ENCODE measurements at regions not wholly inside any gene's neighbourhood (a gene's known extent, or its start where the extent isn't known, plus 50 kb on each side); places are given as distances from the start of the nearest gene placed in this dataset.

DNA sequence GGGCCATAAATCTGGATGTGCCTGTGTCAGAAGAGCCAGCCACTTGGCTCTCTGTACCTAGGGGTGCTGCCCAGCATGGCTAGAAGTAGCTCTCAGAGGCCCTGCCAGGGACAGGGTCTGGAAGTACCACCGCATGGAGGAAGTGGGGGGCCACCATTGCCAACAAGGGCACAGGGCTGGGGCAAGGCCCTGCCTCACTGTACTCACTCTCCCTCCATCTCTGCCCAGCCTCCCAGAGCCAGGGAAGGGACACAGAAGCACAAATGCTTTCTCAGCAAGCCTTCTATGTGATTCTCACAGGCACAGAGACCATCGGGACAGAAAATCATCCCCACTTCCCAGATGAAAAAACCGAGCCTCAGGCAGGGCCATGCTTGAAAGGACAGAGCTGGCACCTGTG, 138.1 kb downstream of the C5orf15 start:
- DNase-seq (ENCODE audit: low spot score): no peak
- H3K9me3 Mint-ChIP-seq (ENCODE audit: low read depth): peaks cover 5% of the 10 kb centered on the region
- peaks cover 14% of the 10 kb centered on the region for H3K4me1 Mint-ChIP-seq (ENCODE audit: low read depth)
- no peak overlapping the region for H3K27ac Mint-ChIP-seq (ENCODE audit: unreplicated experiment)
- no peaks in the 10 kb centered on the region for H3K27me3 Mint-ChIP-seq (ENCODE audit: low read depth)
- TF ChIP-seq, protein P1, sequence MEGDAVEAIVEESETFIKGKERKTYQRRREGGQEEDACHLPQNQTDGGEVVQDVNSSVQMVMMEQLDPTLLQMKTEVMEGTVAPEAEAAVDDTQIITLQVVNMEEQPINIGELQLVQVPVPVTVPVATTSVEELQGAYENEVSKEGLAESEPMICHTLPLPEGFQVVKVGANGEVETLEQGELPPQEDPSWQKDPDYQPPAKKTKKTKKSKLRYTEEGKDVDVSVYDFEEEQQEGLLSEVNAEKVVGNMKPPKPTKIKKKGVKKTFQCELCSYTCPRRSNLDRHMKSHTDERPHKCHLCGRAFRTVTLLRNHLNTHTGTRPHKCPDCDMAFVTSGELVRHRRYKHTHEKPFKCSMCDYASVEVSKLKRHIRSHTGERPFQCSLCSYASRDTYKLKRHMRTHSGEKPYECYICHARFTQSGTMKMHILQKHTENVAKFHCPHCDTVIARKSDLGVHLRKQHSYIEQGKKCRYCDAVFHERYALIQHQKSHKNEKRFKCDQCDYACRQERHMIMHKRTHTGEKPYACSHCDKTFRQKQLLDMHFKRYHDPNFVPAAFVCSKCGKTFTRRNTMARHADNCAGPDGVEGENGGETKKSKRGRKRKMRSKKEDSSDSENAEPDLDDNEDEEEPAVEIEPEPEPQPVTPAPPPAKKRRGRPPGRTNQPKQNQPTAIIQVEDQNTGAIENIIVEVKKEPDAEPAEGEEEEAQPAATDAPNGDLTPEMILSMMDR (IDR thresholded peaks at IDR 0.05): no peak
- H3K36me3 Mint-ChIP-seq (ENCODE audit: low read depth): no peaks in the 10 kb centered on the region
- H3K4me3 Mint-ChIP-seq (ENCODE audit: unreplicated experiment): no peak overlapping the region

DNA sequence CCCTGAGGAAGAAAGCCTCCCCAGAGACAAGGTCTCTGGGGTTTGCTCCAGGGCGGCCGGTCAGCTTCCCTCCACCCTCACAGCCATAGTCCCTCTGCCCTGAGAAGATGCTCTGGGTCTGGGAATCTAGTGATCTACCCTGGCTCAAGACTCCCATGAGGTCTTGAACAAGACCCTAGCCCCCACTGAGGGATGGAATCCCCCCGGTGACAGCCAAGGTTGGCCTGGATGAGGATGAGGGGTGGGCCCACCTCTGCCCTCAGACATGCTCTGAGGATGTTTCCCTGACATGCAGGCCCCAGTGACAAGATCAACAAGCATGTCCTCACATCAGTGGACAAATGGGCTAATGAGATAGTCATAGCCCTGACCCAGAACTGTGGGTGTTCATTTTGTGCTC, 138.6 kb downstream of the C5orf15 start:
- Mint-ChIP-seq H3K4me1 (ENCODE audit: low read depth) (peaks cover 14% of the 10 kb centered on the region), H3K27me3 (ENCODE audit: low read depth) (no peaks in the 10 kb centered on the region), H3K27ac (ENCODE audit: unreplicated experiment) (no peak overlapping the region), H3K36me3 (ENCODE audit: low read depth) (no peaks in the 10 kb centered on the region), H3K4me3 (ENCODE audit: unreplicated experiment) (no peak overlapping the region), H3K9me3 (ENCODE audit: low read depth) (peaks cover 4% of the 10 kb centered on the region)
- DNase-seq (ENCODE audit: low spot score): no peak
- TF ChIP-seq, protein P1 (IDR thresholded peaks at IDR 0.05): no peak

GRCh38 chr5:133828722-133829121, 139.7 kb downstream of the C5orf15 start:
- no peak overlapping the region for H3K27ac Mint-ChIP-seq (ENCODE audit: unreplicated experiment)
- H3K36me3 Mint-ChIP-seq (ENCODE audit: low read depth): no peaks in the 10 kb centered on the region
- peaks cover 14% of the 10 kb centered on the region for H3K4me1 Mint-ChIP-seq (ENCODE audit: low read depth)
- TF ChIP-seq, protein P1 (IDR thresholded peaks at IDR 0.05): no peak
- peaks cover 4% of the 10 kb centered on the region for H3K9me3 Mint-ChIP-seq (ENCODE audit: low read depth)
- H3K27me3 Mint-ChIP-seq (ENCODE audit: low read depth): no peaks in the 10 kb centered on the region
- no peak for DNase-seq (ENCODE audit: low spot score)
- H3K4me3 Mint-ChIP-seq (ENCODE audit: unreplicated experiment): no peak overlapping the region

- Mint-ChIP-seq H3K4me1 (ENCODE audit: low read depth) (peaks cover 14% of the 10 kb centered on the region), H3K27me3 (ENCODE audit: low read depth) (peaks cover 2% of the 10 kb centered on the region), H3K36me3 (ENCODE audit: low read depth) (no peaks in the 10 kb centered on the region), H3K27ac (ENCODE audit: unreplicated experiment) (no peak overlapping the region), H3K4me3 (ENCODE audit: unreplicated experiment) (no peak overlapping the region), H3K9me3 (ENCODE audit: low read depth) (peaks cover 4% of the 10 kb centered on the region)
- no peak for DNase-seq (ENCODE audit: low spot score)
- TF ChIP-seq, protein P1 (IDR thresholded peaks at IDR 0.05): no peak
These were observed 140.6 kb downstream of the C5orf15 start for GRCh38 chr5:133827830-133828229.

DNA sequence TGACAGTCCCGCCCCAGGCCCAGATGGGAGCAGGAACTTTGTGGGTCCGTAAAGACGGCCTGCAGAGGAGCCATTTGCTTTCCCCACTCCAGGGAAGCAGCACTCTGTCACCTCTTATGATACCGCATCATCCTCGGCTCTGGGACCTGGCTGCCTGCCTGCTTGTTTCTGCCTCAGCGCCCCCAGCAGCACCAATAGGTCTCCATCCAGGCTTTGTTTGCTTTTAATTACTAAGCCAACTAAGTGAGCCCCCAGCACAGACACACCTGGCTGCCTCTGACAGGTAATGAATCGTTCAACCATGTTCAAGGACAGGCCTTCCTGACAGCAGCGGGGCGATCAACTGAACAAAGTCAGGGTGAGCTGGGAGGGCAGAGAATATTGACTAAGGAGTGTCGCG, 141.4 kb downstream of the C5orf15 start:
- Mint-ChIP-seq H3K4me3 (ENCODE audit: unreplicated experiment) (no peak overlapping the region), H3K9me3 (ENCODE audit: low read depth) (peaks cover 4% of the 10 kb centered on the region), H3K4me1 (ENCODE audit: low read depth) (peaks cover 9% of the 10 kb centered on the region), H3K27me3 (ENCODE audit: low read depth) (peaks cover 4% of the 10 kb centered on the region), H3K27ac (ENCODE audit: unreplicated experiment) (no peak overlapping the region), H3K36me3 (ENCODE audit: low read depth) (no peaks in the 10 kb centered on the region)
- no peak for DNase-seq (ENCODE audit: low spot score)
- TF ChIP-seq, protein P1 (IDR thresholded peaks at IDR 0.05): no peak

Measured in chondrocyte (in vitro differentiated cells).